HL-60 (cell line): ENCODE measurements at regions not wholly inside any gene's neighbourhood (a gene's known extent, or its start where the extent isn't known, plus 50 kb on each side); places are given as distances from the start of the nearest gene placed in this dataset.

Experiments
- DNase-seq, 2 experiments: peaks; one replicate each; pipeline ENCODE4 v3.0.0-alpha.2; 2010 to 2020; ENCODE audit warnings: low read depth in 1 of 2, low spot score in 1 of 2
- H3K27ac ChIP-seq: fragments of 250-450 bp; sonication (Bioruptor Pico); replicated peaks from 2 replicates; pipeline ENCODE4 v1.5.1; 2020; ENCODE audit warnings: mild to moderate bottlenecking, moderate library complexity
- H3K27me3 ChIP-seq: fragments of 250-450 bp; sonication (Bioruptor Pico); 2 replicates; pipeline ENCODE4 v1.5.1; 2021; ENCODE audit warnings: mild to moderate bottlenecking, moderate library complexity; ENCODE audit not compliant: insufficient read depth, poor library complexity, severe bottlenecking
- H3K4me3 ChIP-seq: replicated peaks from 2 replicates; pipeline ENCODE4 v1.5.1; 2011; ENCODE audit warnings: mild to moderate bottlenecking, control low read depth, low read length; ENCODE audit not compliant: insufficient read depth
- GABPA ChIP-seq: IDR thresholded peaks from 2 replicates; pipeline ENCODE4 v1.6.1; 2012; ENCODE audit warnings: low read depth
- POLR2AphosphoS5 ChIP-seq: IDR thresholded peaks from 2 replicates; pipeline ENCODE4 v1.6.1; 2012; ENCODE audit warnings: low read depth
- SPI1 ChIP-seq: IDR thresholded peaks from 2 replicates; pipeline ENCODE4 v1.6.1; 2012; ENCODE audit warnings: low read depth, mild to moderate bottlenecking, borderline replicate concordance
- TF ChIP-seq, protein P1 (sequence below): IDR thresholded peaks from 2 replicates; pipeline ENCODE4 v1.6.1; 2012; ENCODE audit warnings: low read depth; ENCODE audit not compliant: insufficient replicate concordance
- TF ChIP-seq, protein P2 (sequence below): IDR thresholded peaks from one replicate; pipeline ENCODE4 v1.5.1; 2011; ENCODE audit warnings: low read length, control low read depth, inconsistent platforms; ENCODE audit not compliant: insufficient read depth

DNA sequence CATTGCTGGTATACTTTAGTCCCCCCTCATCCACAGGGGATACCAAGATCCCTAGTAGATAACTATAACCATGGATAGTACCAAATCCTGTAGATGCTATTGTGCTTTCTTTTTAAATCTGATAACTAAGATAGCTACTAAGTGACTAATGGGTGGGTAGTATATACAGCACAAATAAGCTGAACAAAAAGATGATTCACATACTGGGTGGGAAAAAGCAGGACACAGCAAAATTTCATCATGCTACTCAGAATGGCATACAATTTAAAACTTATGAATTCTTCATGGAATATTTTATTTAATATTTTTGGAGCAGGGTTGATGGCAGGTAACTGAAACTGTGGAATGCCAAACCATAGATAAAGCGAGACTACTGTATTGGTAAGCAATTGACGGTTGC lies 161.6 kb downstream of the IL15 start:
- Histone ChIP-seq H3K4me3 (no peak overlapping the region), H3K27ac (no peak overlapping the region), H3K27me3 (no peaks in the 10 kb centered on the region)
- DNase-seq: no peak
- TF ChIP-seq POLR2AphosphoS5 (no peak), SPI1 (no peak), GABPA (no peak)
- TF ChIP-seq, protein P1, sequence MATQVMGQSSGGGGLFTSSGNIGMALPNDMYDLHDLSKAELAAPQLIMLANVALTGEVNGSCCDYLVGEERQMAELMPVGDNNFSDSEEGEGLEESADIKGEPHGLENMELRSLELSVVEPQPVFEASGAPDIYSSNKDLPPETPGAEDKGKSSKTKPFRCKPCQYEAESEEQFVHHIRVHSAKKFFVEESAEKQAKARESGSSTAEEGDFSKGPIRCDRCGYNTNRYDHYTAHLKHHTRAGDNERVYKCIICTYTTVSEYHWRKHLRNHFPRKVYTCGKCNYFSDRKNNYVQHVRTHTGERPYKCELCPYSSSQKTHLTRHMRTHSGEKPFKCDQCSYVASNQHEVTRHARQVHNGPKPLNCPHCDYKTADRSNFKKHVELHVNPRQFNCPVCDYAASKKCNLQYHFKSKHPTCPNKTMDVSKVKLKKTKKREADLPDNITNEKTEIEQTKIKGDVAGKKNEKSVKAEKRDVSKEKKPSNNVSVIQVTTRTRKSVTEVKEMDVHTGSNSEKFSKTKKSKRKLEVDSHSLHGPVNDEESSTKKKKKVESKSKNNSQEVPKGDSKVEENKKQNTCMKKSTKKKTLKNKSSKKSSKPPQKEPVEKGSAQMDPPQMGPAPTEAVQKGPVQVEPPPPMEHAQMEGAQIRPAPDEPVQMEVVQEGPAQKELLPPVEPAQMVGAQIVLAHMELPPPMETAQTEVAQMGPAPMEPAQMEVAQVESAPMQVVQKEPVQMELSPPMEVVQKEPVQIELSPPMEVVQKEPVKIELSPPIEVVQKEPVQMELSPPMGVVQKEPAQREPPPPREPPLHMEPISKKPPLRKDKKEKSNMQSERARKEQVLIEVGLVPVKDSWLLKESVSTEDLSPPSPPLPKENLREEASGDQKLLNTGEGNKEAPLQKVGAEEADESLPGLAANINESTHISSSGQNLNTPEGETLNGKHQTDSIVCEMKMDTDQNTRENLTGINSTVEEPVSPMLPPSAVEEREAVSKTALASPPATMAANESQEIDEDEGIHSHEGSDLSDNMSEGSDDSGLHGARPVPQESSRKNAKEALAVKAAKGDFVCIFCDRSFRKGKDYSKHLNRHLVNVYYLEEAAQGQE: no peak
- TF ChIP-seq, protein P2, sequence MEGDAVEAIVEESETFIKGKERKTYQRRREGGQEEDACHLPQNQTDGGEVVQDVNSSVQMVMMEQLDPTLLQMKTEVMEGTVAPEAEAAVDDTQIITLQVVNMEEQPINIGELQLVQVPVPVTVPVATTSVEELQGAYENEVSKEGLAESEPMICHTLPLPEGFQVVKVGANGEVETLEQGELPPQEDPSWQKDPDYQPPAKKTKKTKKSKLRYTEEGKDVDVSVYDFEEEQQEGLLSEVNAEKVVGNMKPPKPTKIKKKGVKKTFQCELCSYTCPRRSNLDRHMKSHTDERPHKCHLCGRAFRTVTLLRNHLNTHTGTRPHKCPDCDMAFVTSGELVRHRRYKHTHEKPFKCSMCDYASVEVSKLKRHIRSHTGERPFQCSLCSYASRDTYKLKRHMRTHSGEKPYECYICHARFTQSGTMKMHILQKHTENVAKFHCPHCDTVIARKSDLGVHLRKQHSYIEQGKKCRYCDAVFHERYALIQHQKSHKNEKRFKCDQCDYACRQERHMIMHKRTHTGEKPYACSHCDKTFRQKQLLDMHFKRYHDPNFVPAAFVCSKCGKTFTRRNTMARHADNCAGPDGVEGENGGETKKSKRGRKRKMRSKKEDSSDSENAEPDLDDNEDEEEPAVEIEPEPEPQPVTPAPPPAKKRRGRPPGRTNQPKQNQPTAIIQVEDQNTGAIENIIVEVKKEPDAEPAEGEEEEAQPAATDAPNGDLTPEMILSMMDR: no peak

DNA sequence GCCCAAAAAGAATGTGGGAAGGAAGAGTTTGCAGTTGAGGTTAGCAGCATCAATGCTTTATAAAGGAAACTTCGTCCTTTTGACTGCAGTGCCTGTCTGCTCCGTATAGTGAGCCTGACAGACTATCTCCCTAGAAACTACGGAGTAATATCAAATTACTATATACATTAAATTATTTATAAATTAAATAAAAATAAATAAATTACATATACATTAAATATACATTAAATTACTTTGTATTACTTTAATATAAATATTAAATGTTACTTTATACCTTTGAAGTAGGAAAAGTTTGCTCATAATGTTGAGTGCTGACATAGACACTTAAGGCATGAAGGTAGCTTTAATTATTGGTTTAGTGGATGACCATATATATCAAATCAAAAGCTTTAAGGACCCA lies 165.2 kb downstream of the IL15 start:
- Histone ChIP-seq H3K4me3 (no peak overlapping the region), H3K27ac (no peak overlapping the region), H3K27me3 (no peaks in the 10 kb centered on the region)
- DNase-seq: no peak
- no peak for TF ChIP-seq GABPA
- TF ChIP-seq, protein P2: no peak
- no peak for TF ChIP-seq SPI1
- no peak for TF ChIP-seq POLR2AphosphoS5
- TF ChIP-seq, protein P1: no peak

DNA sequence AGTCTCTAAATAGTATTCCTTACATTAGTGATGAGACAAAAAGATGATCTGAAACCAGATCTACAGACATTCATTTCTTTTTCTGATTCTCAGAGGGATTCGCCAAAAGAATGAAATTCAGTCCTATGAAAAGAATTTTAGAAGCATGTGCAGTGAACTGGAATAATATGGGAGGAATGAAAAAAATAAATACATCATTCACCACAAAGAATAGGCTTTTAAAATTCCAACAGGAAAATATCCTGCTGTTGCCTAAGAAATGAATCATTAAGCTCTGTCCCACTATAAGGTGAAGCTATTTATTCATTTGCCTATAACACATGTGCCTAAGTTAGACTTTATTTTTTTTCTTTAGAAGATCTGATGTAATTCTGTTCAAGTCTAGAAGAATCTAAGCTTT lies 165.9 kb downstream of the IL15 start:
- TF ChIP-seq, protein P2: no peak
- TF ChIP-seq POLR2AphosphoS5 (no peak), GABPA (no peak), SPI1 (no peak)
- TF ChIP-seq, protein P1: no peak
- DNase-seq: no peak
- Histone ChIP-seq H3K27me3 (no peaks in the 10 kb centered on the region), H3K4me3 (no peak overlapping the region), H3K27ac (no peak overlapping the region)
